ENCODE measurements at regions not wholly inside any gene's neighbourhood (a gene's known extent, or its start where the extent isn't known, plus 50 kb on each side); places are given as distances from the start of the nearest gene placed in this dataset.

DNA sequence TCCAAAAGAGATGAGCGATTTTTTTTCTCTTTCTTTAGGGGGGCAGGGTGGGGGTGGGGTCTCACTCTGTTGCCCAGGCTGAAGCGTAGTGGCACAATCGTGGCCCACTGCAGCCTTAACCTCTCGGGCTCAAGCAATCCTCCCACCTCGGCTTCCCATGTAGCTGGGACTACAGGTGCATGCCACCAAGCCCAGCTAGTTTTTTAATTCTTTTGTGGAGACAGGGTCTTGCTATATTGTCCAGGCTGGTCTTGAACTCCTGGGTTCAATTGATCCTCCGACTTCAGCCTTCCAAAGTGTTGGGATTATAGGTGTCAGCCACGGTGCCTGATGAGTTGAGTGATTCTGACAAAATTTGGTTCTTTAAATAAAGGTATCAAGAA is 127.0 kb downstream of the ARRDC3 start (continued):
- no peak for TF ChIP-seq BRCA1 (IDR thresholded peaks at IDR 0.05; ENCODE audit: low read depth, low read length)

Measured in H1 (cell line).